ENCODE measurements at regions not wholly inside any gene's neighbourhood (a gene's known extent, or its start where the extent isn't known, plus 50 kb on each side); places are given as distances from the start of the nearest gene placed in this dataset.

DNA sequence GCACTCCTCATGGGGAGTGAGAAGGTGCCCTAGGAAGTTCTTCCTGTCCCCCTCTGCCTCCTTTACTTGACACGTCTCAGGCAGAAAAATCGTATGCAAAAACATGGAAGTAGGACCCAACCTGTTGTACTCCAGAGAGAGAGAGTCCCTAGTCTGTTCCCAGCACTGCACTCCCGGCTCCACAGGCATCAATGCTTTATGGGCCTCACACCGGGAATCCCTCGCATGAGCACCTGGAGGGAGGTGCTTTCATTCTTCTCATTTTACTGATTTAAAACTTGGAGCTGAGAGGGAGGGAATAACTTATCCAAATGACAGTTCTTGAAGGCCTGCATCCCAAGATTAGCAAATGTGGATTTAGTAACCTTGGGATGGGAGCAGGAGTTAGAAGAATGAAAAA lies 1101.4 kb downstream of the BCL11B start:
- Histone ChIP-seq H2BK5ac (ENCODE audit: low read depth, low read length, poor library complexity, severe bottlenecking) (no peak overlapping the region), H2BK120ac (ENCODE audit: low read depth, low read length) (no peak overlapping the region), H3K79me1 (ENCODE audit: low read depth in 1 of 2, low read length in 2 of 2) (no peaks in the 10 kb centered on the region), H3K27ac (ENCODE audit: insufficient read depth, low read length) (no peak overlapping the region), H3K23ac (ENCODE audit: low read depth, low read length) (no peak overlapping the region), H4K8ac (ENCODE audit: low read depth in 2 of 2, low read length in 2 of 2) (no peak overlapping the region), H4K91ac (ENCODE audit: insufficient read depth, low read depth, low read length) (no peak overlapping the region), H3K9me1 (ENCODE audit: insufficient read depth, low read length) (no peaks in the 10 kb centered on the region), H3K9ac (ENCODE audit: low read depth, low read length) (no peak overlapping the region), H3K27me3 (ENCODE audit: control insufficient read depth, insufficient read depth, low read length) (no peaks in the 10 kb centered on the region), H3K4me1 (ENCODE audit: control insufficient read depth, insufficient read depth, low read length) (no peaks in the 10 kb centered on the region), H3K4me3 (ENCODE audit: insufficient read depth, low read depth, low read length) (no peak overlapping the region), H2BK20ac (ENCODE audit: low read depth, low read length) (no peak overlapping the region), H3K56ac (ENCODE audit: extremely low read depth, insufficient read depth, low read length) (no peak overlapping the region), H3K18ac (ENCODE audit: low read depth, low read length) (no peak overlapping the region), H3K36me3 (ENCODE audit: control insufficient read depth, insufficient read depth, low read length) (no peaks in the 10 kb centered on the region), H3K4ac (ENCODE audit: low read depth, low read length) (no peak overlapping the region), H2AFZ (replicated peaks; ENCODE audit: low read length, poor library complexity) (no peak overlapping the region), H3K9me3 (ENCODE audit: control insufficient read depth, insufficient read depth, low read length) (peaks cover 42% of the 10 kb centered on the region), H4K5ac (ENCODE audit: low read depth, low read length) (no peak overlapping the region), H2BK15ac (ENCODE audit: low read depth, low read length) (no peak overlapping the region), H3K4me2 (ENCODE audit: low read depth, low read length) (no peak overlapping the region), H2AK9ac (replicated peaks; ENCODE audit: low read depth, low read length, poor library complexity) (no peak overlapping the region), H4K20me1 (ENCODE audit: insufficient read depth, low read length) (no peaks in the 10 kb centered on the region), H3K14ac (replicated peaks; ENCODE audit: low read depth, low read length) (no peak overlapping the region), H2AK5ac (ENCODE audit: low read depth, low read length) (no peak overlapping the region)
- ChIA-PET CTCF (no interaction called here), POLR2A (ENCODE audit: unreplicated experiment) (no interaction called here)
- DNase-seq (no peak), ATAC-seq (ENCODE audit: low read depth) (no peak)
- in situ Hi-C loops (cut with MboI; ENCODE audit: low sequenced_read_pairs) (no loop called here), intact Hi-C loops (cut with micrococcal nuclease) (no loop called here), dilution Hi-C loops (cut with HindIII; ENCODE audit: low sequenced_read_pairs, unreplicated experiment) (no loop called here)
- no TSS peak for BruUV-seq (replicated peaks)
- TF ChIP-seq NFE2L2 (IDR thresholded peaks at IDR 0.05; ENCODE audit: low read depth, low read length) (no peak), RCOR1 (IDR thresholded peaks at IDR 0.05; ENCODE audit: insufficient replicate concordance, low read length) (no peak), CHD1 (IDR thresholded peaks at IDR 0.05; ENCODE audit: low read depth, low read length) (no peak), MXI1 (IDR thresholded peaks at IDR 0.05; ENCODE audit: borderline replicate concordance, low read depth, low read length) (no peak), RAD21 (IDR thresholded peaks at IDR 0.05; ENCODE audit: low read length) (no peak)
- TF ChIP-seq, protein P1, sequence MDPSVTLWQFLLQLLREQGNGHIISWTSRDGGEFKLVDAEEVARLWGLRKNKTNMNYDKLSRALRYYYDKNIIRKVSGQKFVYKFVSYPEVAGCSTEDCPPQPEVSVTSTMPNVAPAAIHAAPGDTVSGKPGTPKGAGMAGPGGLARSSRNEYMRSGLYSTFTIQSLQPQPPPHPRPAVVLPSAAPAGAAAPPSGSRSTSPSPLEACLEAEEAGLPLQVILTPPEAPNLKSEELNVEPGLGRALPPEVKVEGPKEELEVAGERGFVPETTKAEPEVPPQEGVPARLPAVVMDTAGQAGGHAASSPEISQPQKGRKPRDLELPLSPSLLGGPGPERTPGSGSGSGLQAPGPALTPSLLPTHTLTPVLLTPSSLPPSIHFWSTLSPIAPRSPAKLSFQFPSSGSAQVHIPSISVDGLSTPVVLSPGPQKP (IDR thresholded peaks at IDR 0.05; ENCODE audit: borderline replicate concordance, low read depth, low read length) = no peak
- TF ChIP-seq, protein P2, sequence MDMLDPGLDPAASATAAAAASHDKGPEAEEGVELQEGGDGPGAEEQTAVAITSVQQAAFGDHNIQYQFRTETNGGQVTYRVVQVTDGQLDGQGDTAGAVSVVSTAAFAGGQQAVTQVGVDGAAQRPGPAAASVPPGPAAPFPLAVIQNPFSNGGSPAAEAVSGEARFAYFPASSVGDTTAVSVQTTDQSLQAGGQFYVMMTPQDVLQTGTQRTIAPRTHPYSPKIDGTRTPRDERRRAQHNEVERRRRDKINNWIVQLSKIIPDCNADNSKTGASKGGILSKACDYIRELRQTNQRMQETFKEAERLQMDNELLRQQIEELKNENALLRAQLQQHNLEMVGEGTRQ (IDR thresholded peaks at IDR 0.05; ENCODE audit: low read depth, low read length) = no peak
- WGBS, 2 experiments (ENCODE audit: extremely low coverage in 2 of 2, insufficient read length in 1 of 2) = no CpG with 5 or more reads among the region's 5 CpGs

All from IMR-90 (cell line).